Lower leg skin (tissue), 4 donors: ENCODE measurements at regions not wholly inside any gene's neighbourhood (a gene's known extent, or its start where the extent isn't known, plus 50 kb on each side); places are given as distances from the start of the nearest gene placed in this dataset.

Experiments used
- DNase-seq, 2 donors: peaks; one replicate each; pipeline ENCODE4 v3.0.0-alpha.2; 2019; ENCODE audit warnings: low spot score in 2 of 2
- H3K4me3 ChIP-seq: fragments of 200-600 bp; sonication (generic); 2 replicates; pipeline ENCODE4 v1.5.1; 2017; ENCODE audit warnings: mild to moderate bottlenecking, low read depth; ENCODE audit not compliant: poor library complexity, severe bottlenecking
- POLR2A ChIP-seq, 2 donors: fragments of 450-650 bp; IDR thresholded peaks; one replicate each; pipeline ENCODE4 v1.6.1; 2016 to 2017; ENCODE audit warnings: antibody characterized with exemption in 2 of 2, mild to moderate bottlenecking in 1 of 2, moderate library complexity in 1 of 2
- WGBS, 2 donors: methylation state at CpG; one replicate each; pipeline ENCODE4 v1.1.5; 2018; 5-methylcytosine and 5-hydroxymethylcytosine counted together
- intact Hi-C: fragments of 100-400 bp; cut with DNase I; formaldehyde crosslinking; loops from one replicate; pipeline ENCODE4 v1.15.0; 2023; ENCODE audit warnings: low total_unique reads
- TF ChIP-seq, protein P1 (sequence below), 3 donors: fragments of 450-650 bp; IDR thresholded peaks; one replicate each; pipeline ENCODE4 v1.5.1; 2016; ENCODE audit warnings: antibody characterized with exemption in 3 of 3, mild to moderate bottlenecking in 3 of 3, moderate library complexity in 2 of 3

GRCh38 chr6:103750603-103751002, 1109.1 kb downstream of the HACE1 start:
- intact Hi-C loops: no loop called here
- WGBS, 2 donors: 55 to 56% methylated on average over 7 of the region's 7 CpGs
- H3K4me3 ChIP-seq: no peak overlapping the region
- DNase-seq: no peak
- TF ChIP-seq POLR2A (IDR thresholded peaks at IDR 0.05): no peak
- TF ChIP-seq, protein P1, sequence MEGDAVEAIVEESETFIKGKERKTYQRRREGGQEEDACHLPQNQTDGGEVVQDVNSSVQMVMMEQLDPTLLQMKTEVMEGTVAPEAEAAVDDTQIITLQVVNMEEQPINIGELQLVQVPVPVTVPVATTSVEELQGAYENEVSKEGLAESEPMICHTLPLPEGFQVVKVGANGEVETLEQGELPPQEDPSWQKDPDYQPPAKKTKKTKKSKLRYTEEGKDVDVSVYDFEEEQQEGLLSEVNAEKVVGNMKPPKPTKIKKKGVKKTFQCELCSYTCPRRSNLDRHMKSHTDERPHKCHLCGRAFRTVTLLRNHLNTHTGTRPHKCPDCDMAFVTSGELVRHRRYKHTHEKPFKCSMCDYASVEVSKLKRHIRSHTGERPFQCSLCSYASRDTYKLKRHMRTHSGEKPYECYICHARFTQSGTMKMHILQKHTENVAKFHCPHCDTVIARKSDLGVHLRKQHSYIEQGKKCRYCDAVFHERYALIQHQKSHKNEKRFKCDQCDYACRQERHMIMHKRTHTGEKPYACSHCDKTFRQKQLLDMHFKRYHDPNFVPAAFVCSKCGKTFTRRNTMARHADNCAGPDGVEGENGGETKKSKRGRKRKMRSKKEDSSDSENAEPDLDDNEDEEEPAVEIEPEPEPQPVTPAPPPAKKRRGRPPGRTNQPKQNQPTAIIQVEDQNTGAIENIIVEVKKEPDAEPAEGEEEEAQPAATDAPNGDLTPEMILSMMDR (IDR thresholded peaks at IDR 0.05): no peak

GRCh38 chr6:103734016-103734415, 1125.7 kb downstream of the HACE1 start:
- 75 to 76% methylated on average over 5 to 6 of the region's 6 CpGs for WGBS, 2 donors
- TF ChIP-seq, protein P1 (IDR thresholded peaks at IDR 0.05): no peak
- TF ChIP-seq POLR2A (IDR thresholded peaks at IDR 0.05): no peak
- DNase-seq: no peak
- H3K4me3 ChIP-seq: no peak overlapping the region
- intact Hi-C loops: no loop called here

DNA sequence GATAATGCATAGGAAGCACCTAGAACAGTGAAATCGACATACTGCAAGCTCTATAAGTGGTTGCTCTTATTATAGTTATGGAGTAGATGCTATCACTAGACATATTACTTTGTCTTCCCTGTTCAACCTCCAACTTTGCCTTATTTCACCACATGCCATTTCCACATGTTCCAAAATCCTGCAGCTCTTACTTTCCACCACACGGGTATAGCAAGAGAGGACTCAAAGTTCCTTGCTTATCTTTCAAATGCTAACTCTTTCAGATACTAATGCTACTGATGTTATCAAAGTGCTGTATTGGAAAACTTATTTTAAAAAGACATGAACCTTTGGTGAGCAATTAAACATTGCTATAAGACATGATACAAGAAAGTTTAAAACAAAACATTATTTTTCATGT, 1130.1 kb downstream of the HACE1 start:
- intact Hi-C loops: no loop called here
- 57 to 71% methylated on average over 2 of the region's 2 CpGs for WGBS, 2 donors
- no peak overlapping the region for H3K4me3 ChIP-seq
- TF ChIP-seq, protein P1 (IDR thresholded peaks at IDR 0.05): no peak
- TF ChIP-seq POLR2A (IDR thresholded peaks at IDR 0.05): no peak
- DNase-seq: no peak

DNA sequence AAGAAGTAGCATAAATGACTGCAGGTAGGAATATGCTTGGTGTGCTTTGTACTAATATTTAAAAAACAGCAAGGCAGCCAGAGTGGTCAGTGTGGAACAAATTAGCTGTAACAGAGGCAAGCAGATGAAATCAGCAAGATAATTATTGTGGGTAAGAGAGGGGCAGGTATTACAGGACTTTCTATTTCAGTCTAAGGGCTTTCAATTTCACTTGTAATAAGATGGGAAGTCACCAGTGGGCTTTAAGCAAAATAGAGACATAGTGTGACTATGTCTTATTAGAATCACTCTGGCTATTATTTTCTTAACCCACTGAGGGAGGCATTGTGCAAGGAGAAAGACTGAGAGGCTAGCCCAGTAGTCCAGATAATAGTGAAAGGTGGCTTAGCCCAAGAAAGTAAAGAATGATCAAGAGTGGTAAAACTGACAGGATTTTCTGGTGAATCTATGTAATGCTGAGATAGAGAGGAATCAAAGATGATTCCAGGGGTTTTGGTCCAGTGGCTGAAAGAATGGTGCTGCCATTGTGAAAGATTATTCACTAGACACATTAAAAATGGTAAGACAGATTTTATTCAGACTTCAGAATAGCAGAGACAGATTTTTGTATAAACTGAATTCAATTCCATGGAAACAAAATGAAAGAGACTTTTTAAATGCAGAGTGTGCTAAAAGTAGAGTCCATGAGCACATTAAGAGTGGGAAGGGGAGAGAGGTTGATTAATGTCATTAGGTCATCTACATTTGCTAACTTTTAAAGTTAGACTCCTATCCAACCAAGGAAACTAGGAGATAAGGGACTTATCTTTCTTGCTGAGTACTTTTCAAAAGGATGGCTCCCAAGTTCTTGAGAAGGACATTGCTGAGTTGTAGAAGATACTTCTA, 1136.0 kb downstream of the HACE1 start:
- DNase-seq: no peak
- intact Hi-C loops: no loop called here
- TF ChIP-seq POLR2A (IDR thresholded peaks at IDR 0.05): no peak
- no peak overlapping the region for H3K4me3 ChIP-seq

GRCh38 chr6:103722683-103723082, 1137.0 kb downstream of the HACE1 start:
- TF ChIP-seq POLR2A (IDR thresholded peaks at IDR 0.05): no peak
- TF ChIP-seq, protein P1 (IDR thresholded peaks at IDR 0.05): no peak

DNA sequence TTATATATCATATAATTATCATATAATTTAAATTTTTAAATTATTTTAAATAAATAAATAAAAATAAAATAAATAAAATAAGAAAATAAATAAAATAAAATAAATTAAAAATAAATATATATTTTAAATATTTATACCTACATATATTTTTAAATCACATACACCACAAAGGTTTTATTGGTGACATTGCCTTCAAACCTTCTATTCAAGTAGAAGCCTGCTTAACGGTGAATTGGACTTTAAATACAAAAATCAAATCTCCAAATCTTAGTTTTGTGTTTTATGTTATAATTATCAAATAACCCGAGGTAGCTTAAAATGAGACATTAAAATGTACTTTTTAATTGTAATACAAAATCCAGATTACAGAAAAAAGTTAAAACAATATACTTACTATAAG, 1137.8 kb downstream of the HACE1 start:
- WGBS, 2 donors: 89 to 90% methylated on average over 2 of the region's 2 CpGs
- intact Hi-C loops: no loop called here
- H3K4me3 ChIP-seq: no peak overlapping the region
- TF ChIP-seq, protein P1 (IDR thresholded peaks at IDR 0.05): no peak
- TF ChIP-seq POLR2A (IDR thresholded peaks at IDR 0.05): no peak
- no peak for DNase-seq

More at GRCh38 chr6:103722683-103723082, 1137.0 kb downstream of the HACE1 start:
- 0 to 91% methylated on average over 1 of the region's 1 CpG for WGBS, 2 donors
- intact Hi-C loops: no loop called here
- DNase-seq: no peak
- H3K4me3 ChIP-seq: no peak overlapping the region
